Right atrium auricular region (tissue), 2 donors: ENCODE measurements at regions not wholly inside any gene's neighbourhood (a gene's known extent, or its start where the extent isn't known, plus 50 kb on each side); places are given as distances from the start of the nearest gene placed in this dataset.

ENCODE experiments used
- DNase-seq: peaks from one replicate; pipeline ENCODE4 v3.0.0-alpha.2; 2019; ENCODE audit warnings: low spot score
- H3K27ac ChIP-seq, 2 donors: fragments of 200-600 bp; sonication (generic); 1 replicate in 1 of 2; 2 replicates in 1 of 2; pipeline ENCODE4 v1.5.1; 2016 to 2019
- H3K27me3 ChIP-seq, 2 donors: fragments of 200-600 bp; sonication (generic); one replicate each; pipeline versions ENCODE4 v1.5.1 to v1.6.0; 2017 to 2019
- H3K36me3 ChIP-seq: fragments of 200-600 bp; sonication (generic); one replicate; pipeline ENCODE4 v1.5.1; 2016
- H3K4me1 ChIP-seq, 2 donors: fragments of 200-600 bp; sonication (generic); one replicate each; pipeline versions ENCODE4 v1.5.1 to v1.6.0; 2017 to 2019
- H3K4me3 ChIP-seq, 2 donors: fragments of 200-600 bp; sonication (generic); 1 replicate in 1 of 2; 2 replicates in 1 of 2; pipeline ENCODE4 v1.5.1; 2017 to 2019; ENCODE audit warnings: mild to moderate bottlenecking in 1 of 2, moderate library complexity in 1 of 2
- H3K9me3 ChIP-seq, 2 donors: fragments of 200-600 bp; sonication (generic); one replicate each; pipeline ENCODE4 v1.5.1; 2019
- CTCF ChIP-seq, 2 donors: fragments of 200-600 bp; sonication (generic); IDR thresholded peaks; one replicate each; pipeline ENCODE4 v1.5.1; 2019; ENCODE audit warnings: antibody characterized with exemption in 2 of 2

GRCh38 chr19:56983171-56983570 lies 136.6 kb upstream of the USP29 start:
- DNase-seq: no peak
- H3K4me1 ChIP-seq: no peaks in the 10 kb centered on the region
- peaks cover 0 to 9% of the 10 kb centered on the region in 2 donors for H3K9me3 ChIP-seq
- H3K27ac ChIP-seq: no peak overlapping the region
- H3K27me3 ChIP-seq: no peaks in the 10 kb centered on the region
- no peaks in the 10 kb centered on the region for H3K36me3 ChIP-seq
- TF ChIP-seq CTCF (IDR thresholded peaks at IDR 0.05): no peak
- no peak overlapping the region for H3K4me3 ChIP-seq

- Histone ChIP-seq H3K4me1 (no peaks in the 10 kb centered on the region), H3K27me3 (no peaks in the 10 kb centered on the region), H3K4me3 (no peak overlapping the region), H3K9me3 (peaks cover 0 to 9% of the 10 kb centered on the region in 2 donors), H3K36me3 (no peaks in the 10 kb centered on the region), H3K27ac (no peak overlapping the region)
- no peak for TF ChIP-seq CTCF (IDR thresholded peaks at IDR 0.05)
- no peak for DNase-seq
Observed at GRCh38 chr19:56983804-56984203, 136.0 kb upstream of the USP29 start.

GRCh38 chr19:56986386-56986785 lies 133.4 kb upstream of the USP29 start:
- no peak for TF ChIP-seq CTCF (IDR thresholded peaks at IDR 0.05)
- Histone ChIP-seq H3K4me3 (no peak overlapping the region), H3K27ac (no peak overlapping the region), H3K9me3 (peaks cover 0 to 15% of the 10 kb centered on the region in 2 donors), H3K36me3 (no peaks in the 10 kb centered on the region), H3K27me3 (no peaks in the 10 kb centered on the region), H3K4me1 (no peaks in the 10 kb centered on the region)
- no peak for DNase-seq

- H3K4me1 ChIP-seq: no peaks in the 10 kb centered on the region
- no peaks in the 10 kb centered on the region for H3K36me3 ChIP-seq
- no peak for TF ChIP-seq CTCF (IDR thresholded peaks at IDR 0.05)
- no peaks in the 10 kb centered on the region for H3K27me3 ChIP-seq
- H3K27ac ChIP-seq: no peak overlapping the region
- peaks cover 0 to 15% of the 10 kb centered on the region in 2 donors for H3K9me3 ChIP-seq
- no peak overlapping the region for H3K4me3 ChIP-seq
- no peak for DNase-seq
Observed at GRCh38 chr19:56987184-56987583, 132.6 kb upstream of the USP29 start.

- TF ChIP-seq CTCF (IDR thresholded peaks at IDR 0.05): no peak
- no peaks in the 10 kb centered on the region for H3K4me1 ChIP-seq
- no peak overlapping the region for H3K4me3 ChIP-seq
- no peaks in the 10 kb centered on the region for H3K27me3 ChIP-seq
- no peaks in the 10 kb centered on the region for H3K36me3 ChIP-seq
- DNase-seq: no peak
- peaks cover 0 to 15% of the 10 kb centered on the region in 2 donors for H3K9me3 ChIP-seq
- no peak overlapping the region for H3K27ac ChIP-seq
Observed at GRCh38 chr19:56988299-56988698, 131.5 kb upstream of the USP29 start.

GRCh38 chr19:56991912-56992311 lies 127.9 kb upstream of the USP29 start:
- TF ChIP-seq CTCF (IDR thresholded peaks at IDR 0.05): no peak
- Histone ChIP-seq H3K27me3 (no peaks in the 10 kb centered on the region), H3K36me3 (no peaks in the 10 kb centered on the region), H3K4me1 (no peaks in the 10 kb centered on the region), H3K9me3 (peaks cover 0 to 6% of the 10 kb centered on the region in 2 donors), H3K27ac (no peak overlapping the region), H3K4me3 (no peak overlapping the region)
- DNase-seq: no peak
